ENCODE measurements at regions not wholly inside any gene's neighbourhood (a gene's known extent, or its start where the extent isn't known, plus 50 kb on each side); places are given as distances from the start of the nearest gene placed in this dataset.

DNA sequence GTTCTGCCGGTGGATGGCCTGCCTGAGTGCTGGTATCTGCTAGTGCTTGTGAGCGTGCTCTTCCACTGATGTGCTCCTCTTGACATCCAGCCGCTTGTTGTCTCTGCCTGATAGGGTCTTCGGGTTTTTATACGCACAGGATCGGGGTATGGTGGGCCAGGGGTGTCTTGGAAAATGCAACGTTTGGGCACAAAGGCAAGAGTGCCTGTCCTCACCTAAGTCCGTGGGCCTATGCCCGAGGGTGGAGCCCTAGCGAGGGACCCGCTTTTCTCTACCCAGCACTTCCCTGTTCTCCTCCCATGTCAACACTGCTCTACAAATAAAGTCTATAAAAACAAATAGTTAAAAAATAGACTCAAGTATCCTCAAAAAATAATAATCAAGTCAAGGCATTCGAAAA lies 1007.8 kb downstream of the PLA2G4A start:
- TF ChIP-seq CTCF (IDR thresholded peaks at IDR 0.05; ENCODE audit: low read length) (no peak), EZH2 (IDR thresholded peaks at IDR 0.05; ENCODE audit: borderline replicate concordance, low read length) (no peak)
